ENCODE measurements at regions not wholly inside any gene's neighbourhood (a gene's known extent, or its start where the extent isn't known, plus 50 kb on each side); places are given as distances from the start of the nearest gene placed in this dataset.

DNA sequence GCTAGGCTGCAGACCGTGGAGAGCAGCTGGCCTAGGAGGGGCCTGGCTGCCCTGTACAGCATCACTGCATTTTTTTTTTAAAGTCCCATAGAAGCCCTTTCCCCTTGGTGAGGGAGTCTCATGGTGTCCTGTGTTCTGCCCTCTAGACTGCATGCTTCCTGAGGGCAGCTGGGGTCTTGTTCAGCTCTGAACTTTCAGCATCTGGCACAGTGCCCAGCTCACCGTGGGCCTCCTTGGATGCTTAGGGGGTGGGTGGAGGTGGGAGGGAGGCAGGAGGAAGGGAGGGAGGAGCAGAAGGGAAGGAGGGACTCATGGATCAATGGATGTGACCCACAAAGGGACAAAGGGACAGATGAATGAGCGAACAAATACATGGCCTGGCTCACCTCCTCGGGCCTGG is 63.4 kb upstream of the TMEM97 start:
- 20% methylated on average over 4 of the region's 4 CpGs for WGBS (ENCODE audit: insufficient coverage, insufficient replicate concordance, low lambda C conversion rate, missing lambda C conversion rate)
- Histone ChIP-seq H3K4me3 (no peak overlapping the region), H3K27ac (ENCODE audit: control insufficient read depth, insufficient read depth) (no peak overlapping the region), H3K27me3 (replicated peaks in 1 of 2; ENCODE audit: control insufficient read depth in 2 of 2, insufficient read depth in 2 of 2, low read length in 1 of 2) (no peaks in the 10 kb centered on the region), H3K36me3 (ENCODE audit: control insufficient read depth in 2 of 2, insufficient read depth in 2 of 2, low read length in 1 of 2) (no peaks in the 10 kb centered on the region), H3K9me3 (replicated peaks; ENCODE audit: control insufficient read depth, insufficient read depth, low read length) (no peaks in the 10 kb centered on the region; the same call in 2 of the 3 replicates), H2AFZ (ENCODE audit: control insufficient read depth, low read depth, low read length) (no peak overlapping the region), H3K4me1 (ENCODE audit: control insufficient read depth, insufficient read depth, low read length) (no peaks in the 10 kb centered on the region), H3K79me2 (ENCODE audit: control insufficient read depth, insufficient read depth, low read length) (no peaks in the 10 kb centered on the region), H3K9ac (ENCODE audit: control insufficient read depth, insufficient read depth, low read length) (no peak overlapping the region), H4K20me1 (ENCODE audit: control insufficient read depth, insufficient read depth) (no peaks in the 10 kb centered on the region), H3K4me2 (ENCODE audit: control insufficient read depth, insufficient read depth) (no peak overlapping the region)
- TF ChIP-seq SP1 (IDR thresholded peaks at IDR 0.05; ENCODE audit: low read depth, low read length), result no peak
- TF ChIP-seq WRNIP1 (IDR thresholded peaks at IDR 0.05; ENCODE audit: borderline replicate concordance, low read depth, low read length), result no peak
- no peak for TF ChIP-seq GATAD2B (conservative IDR thresholded peaks at IDR 0.05; ENCODE audit: low read depth)
- no peak for TF ChIP-seq ZNF274 (IDR thresholded peaks at IDR 0.05; ENCODE audit: insufficient read depth, insufficient read length)
- no peak for TF ChIP-seq IKZF2 (IDR thresholded peaks at IDR 0.05)
- no peak for TF ChIP-seq ETV6 (conservative IDR thresholded peaks at IDR 0.05 in 1 of 2, IDR thresholded peaks at IDR 0.05 in 1 of 2; ENCODE audit: borderline replicate concordance in 1 of 2, low read depth in 1 of 2)
- no peak for TF ChIP-seq RUNX3 (IDR thresholded peaks at IDR 0.05; ENCODE audit: low read length)
- no peak for TF ChIP-seq MTA3 (IDR thresholded peaks at IDR 0.05; ENCODE audit: borderline replicate concordance, low read length)
- no peak for TF ChIP-seq ZNF24 (IDR thresholded peaks at IDR 0.05)
- TF ChIP-seq KDM1A (IDR thresholded peaks at IDR 0.05; ENCODE audit: borderline replicate concordance), result no peak
- TF ChIP-seq TAF1 (IDR thresholded peaks at IDR 0.05; ENCODE audit: borderline replicate concordance, low read depth, low read length), result no peak
- TF ChIP-seq NFXL1 (IDR thresholded peaks at IDR 0.05; ENCODE audit: borderline replicate concordance), result no peak
- TF ChIP-seq, protein P1, sequence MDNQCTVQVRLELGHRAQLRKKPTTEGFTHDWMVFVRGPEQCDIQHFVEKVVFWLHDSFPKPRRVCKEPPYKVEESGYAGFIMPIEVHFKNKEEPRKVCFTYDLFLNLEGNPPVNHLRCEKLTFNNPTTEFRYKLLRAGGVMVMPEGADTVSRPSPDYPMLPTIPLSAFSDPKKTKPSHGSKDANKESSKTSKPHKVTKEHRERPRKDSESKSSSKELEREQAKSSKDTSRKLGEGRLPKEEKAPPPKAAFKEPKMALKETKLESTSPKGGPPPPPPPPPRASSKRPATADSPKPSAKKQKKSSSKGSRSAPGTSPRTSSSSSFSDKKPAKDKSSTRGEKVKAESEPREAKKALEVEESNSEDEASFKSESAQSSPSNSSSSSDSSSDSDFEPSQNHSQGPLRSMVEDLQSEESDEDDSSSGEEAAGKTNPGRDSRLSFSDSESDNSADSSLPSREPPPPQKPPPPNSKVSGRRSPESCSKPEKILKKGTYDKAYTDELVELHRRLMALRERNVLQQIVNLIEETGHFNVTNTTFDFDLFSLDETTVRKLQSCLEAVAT (IDR thresholded peaks at IDR 0.05), result no peak
- TF ChIP-seq RAD51 (IDR thresholded peaks at IDR 0.05), result no peak
- no peak for TF ChIP-seq RFX5 (IDR thresholded peaks at IDR 0.05; ENCODE audit: low read depth, low read length)
- FAIRE-seq (no peak), DNase-seq (ENCODE audit: low read depth, low spot score) (no peak), ATAC-seq (no peak)
- intact Hi-C loops (cut with micrococcal nuclease; ENCODE audit: unreplicated experiment), result no loop called here
- BruUV-seq (replicated peaks), result no TSS peak
- RAD21 ChIA-PET (ENCODE audit: unreplicated experiment), result interaction anchor here (0.9 kb wide), 1 partner anchor 447 kb away, joined by 3 read pairs; no protein-coding TSS in a partner anchor
- CTCF ChIA-PET, result no interaction called here
- in situ Hi-C loops (cut with MboI), result no loop called here
- SMC1A ChIA-PET (ENCODE audit: uncharacterized antibody, unreplicated experiment), result no interaction called here
- POLR2A ChIA-PET, result interaction anchor here (0.6 kb wide), 1 partner anchor 451 kb away, joined by 3 read pairs; no protein-coding TSS in a partner anchor
